ENCODE measurements at regions not wholly inside any gene's neighbourhood (a gene's known extent, or its start where the extent isn't known, plus 50 kb on each side); places are given as distances from the start of the nearest gene placed in this dataset.

GRCh38 chr2:221680548-221680947 lies 108.4 kb upstream of the EPHA4 start:
- TF ChIP-seq CTCF (IDR thresholded peaks at IDR 0.05; ENCODE audit: extremely low read depth, insufficient read depth, missing control alignments) = no peak
- in situ Hi-C loops (cut with MboI; ENCODE audit: low pct_unique_long_range_greater_than_20kb, low sequenced_read_pairs, unreplicated experiment) = no loop called here
- DNase-seq (ENCODE audit: low spot score) = no peak

- no peak for DNase-seq (ENCODE audit: low spot score)
- no peak for TF ChIP-seq CTCF (IDR thresholded peaks at IDR 0.05; ENCODE audit: extremely low read depth, insufficient read depth, missing control alignments)
- in situ Hi-C loops (cut with MboI; ENCODE audit: low pct_unique_long_range_greater_than_20kb, low sequenced_read_pairs, unreplicated experiment) = no loop called here
These were observed 105.6 kb upstream of the EPHA4 start for GRCh38 chr2:221677688-221678087.

GRCh38 chr2:221676566-221677172 lies 104.6 kb upstream of the EPHA4 start:
- no peak for DNase-seq (ENCODE audit: low spot score)
- no peak for TF ChIP-seq CTCF (IDR thresholded peaks at IDR 0.05; ENCODE audit: extremely low read depth, insufficient read depth, missing control alignments)
- in situ Hi-C loops (cut with MboI; ENCODE audit: low pct_unique_long_range_greater_than_20kb, low sequenced_read_pairs, unreplicated experiment) = no loop called here

GRCh38 chr2:221675201-221675908 lies 103.3 kb upstream of the EPHA4 start:
- in situ Hi-C loops (cut with MboI; ENCODE audit: low pct_unique_long_range_greater_than_20kb, low sequenced_read_pairs, unreplicated experiment) = no loop called here
- DNase-seq (ENCODE audit: low spot score) = no peak
- TF ChIP-seq CTCF (IDR thresholded peaks at IDR 0.05; ENCODE audit: extremely low read depth, insufficient read depth, missing control alignments) = no peak

- in situ Hi-C loops (cut with MboI; ENCODE audit: low pct_unique_long_range_greater_than_20kb, low sequenced_read_pairs, unreplicated experiment) = no loop called here
- no peak for DNase-seq (ENCODE audit: low spot score)
- TF ChIP-seq CTCF (IDR thresholded peaks at IDR 0.05; ENCODE audit: extremely low read depth, insufficient read depth, missing control alignments) = no peak
These were observed 102.3 kb upstream of the EPHA4 start for GRCh38 chr2:221674446-221674845.

GRCh38 chr2:221673248-221673647 lies 101.1 kb upstream of the EPHA4 start:
- no peak for TF ChIP-seq CTCF (IDR thresholded peaks at IDR 0.05; ENCODE audit: extremely low read depth, insufficient read depth, missing control alignments)
- in situ Hi-C loops (cut with MboI; ENCODE audit: low pct_unique_long_range_greater_than_20kb, low sequenced_read_pairs, unreplicated experiment) = no loop called here
- no peak for DNase-seq (ENCODE audit: low spot score)
